ENCODE measurements at regions not wholly inside any gene's neighbourhood (a gene's known extent, or its start where the extent isn't known, plus 50 kb on each side); places are given as distances from the start of the nearest gene placed in this dataset.

DNA sequence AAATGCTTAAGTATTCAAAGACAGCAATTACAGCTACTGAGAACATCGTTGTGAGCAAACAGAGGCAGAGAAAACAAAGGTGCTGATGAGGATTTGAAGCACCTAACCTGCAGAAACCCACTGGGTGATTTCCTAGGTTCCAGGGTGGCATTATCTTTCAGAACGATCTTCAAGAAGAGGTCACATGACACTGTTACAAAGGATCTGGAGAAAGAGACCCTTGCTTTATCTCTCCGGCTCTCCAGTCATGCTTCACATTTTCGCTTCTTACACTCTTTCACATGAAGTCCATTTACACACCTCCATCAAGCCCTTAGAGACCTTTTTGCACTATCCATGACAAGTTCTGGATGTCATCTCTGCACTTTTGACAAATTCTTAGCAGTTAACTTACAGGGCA, 70.8 kb downstream of the GOLGA8B start:
- TF ChIP-seq, protein P1, sequence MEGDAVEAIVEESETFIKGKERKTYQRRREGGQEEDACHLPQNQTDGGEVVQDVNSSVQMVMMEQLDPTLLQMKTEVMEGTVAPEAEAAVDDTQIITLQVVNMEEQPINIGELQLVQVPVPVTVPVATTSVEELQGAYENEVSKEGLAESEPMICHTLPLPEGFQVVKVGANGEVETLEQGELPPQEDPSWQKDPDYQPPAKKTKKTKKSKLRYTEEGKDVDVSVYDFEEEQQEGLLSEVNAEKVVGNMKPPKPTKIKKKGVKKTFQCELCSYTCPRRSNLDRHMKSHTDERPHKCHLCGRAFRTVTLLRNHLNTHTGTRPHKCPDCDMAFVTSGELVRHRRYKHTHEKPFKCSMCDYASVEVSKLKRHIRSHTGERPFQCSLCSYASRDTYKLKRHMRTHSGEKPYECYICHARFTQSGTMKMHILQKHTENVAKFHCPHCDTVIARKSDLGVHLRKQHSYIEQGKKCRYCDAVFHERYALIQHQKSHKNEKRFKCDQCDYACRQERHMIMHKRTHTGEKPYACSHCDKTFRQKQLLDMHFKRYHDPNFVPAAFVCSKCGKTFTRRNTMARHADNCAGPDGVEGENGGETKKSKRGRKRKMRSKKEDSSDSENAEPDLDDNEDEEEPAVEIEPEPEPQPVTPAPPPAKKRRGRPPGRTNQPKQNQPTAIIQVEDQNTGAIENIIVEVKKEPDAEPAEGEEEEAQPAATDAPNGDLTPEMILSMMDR (IDR thresholded peaks at IDR 0.05), result no peak
- TF ChIP-seq EP300 (IDR thresholded peaks at IDR 0.05) (no peak), POLR2A (IDR thresholded peaks at IDR 0.05) (no peak)

All from upper lobe of left lung (tissue), 4 donors.